Peyer's patch (tissue), 4 donors: ENCODE measurements at regions not wholly inside any gene's neighbourhood (a gene's known extent, or its start where the extent isn't known, plus 50 kb on each side); places are given as distances from the start of the nearest gene placed in this dataset.

Experiments used
- DNase-seq, 3 donors: peaks; one replicate each; pipeline ENCODE4 v3.0.0-alpha.2; 2017 to 2019
- H3K27ac ChIP-seq, 4 donors: fragments of 200-600 bp; sonication (generic); one replicate each; pipeline ENCODE4 v1.5.1; 2016 to 2019
- H3K27me3 ChIP-seq, 2 donors: fragments of 200-600 bp; sonication (generic); one replicate each; pipeline ENCODE4 v1.5.1; 2019
- H3K36me3 ChIP-seq, 3 donors: fragments of 200-600 bp; sonication (generic); one replicate each; pipeline ENCODE4 v1.5.1; 2016 to 2019
- H3K4me1 ChIP-seq, 4 donors: fragments of 200-600 bp; sonication (generic); one replicate each; pipeline ENCODE4 v1.5.1; 2016 to 2019
- H3K4me3 ChIP-seq, 4 donors: fragments of 200-600 bp; sonication (generic); 1 replicate in 3 of 4; 2 replicates in 1 of 4; pipeline ENCODE4 v1.5.1; 2016 to 2019; ENCODE audit warnings: mild to moderate bottlenecking in 1 of 4
- H3K9me3 ChIP-seq, 4 donors: fragments of 200-600 bp; sonication (generic); one replicate each; pipeline ENCODE4 v1.5.1; 2016 to 2019; ENCODE audit warnings: mild to moderate bottlenecking in 1 of 4
- CTCF ChIP-seq, 6 experiments: fragments of 450-650 bp in 4 of 6; fragments of 200-600 bp in 2 of 6; sonication (generic) in 1 of 6; IDR thresholded peaks; one replicate each; pipeline ENCODE4 v1.5.1; 2017 to 2019; ENCODE audit warnings: antibody characterized with exemption in 6 of 6, mild to moderate bottlenecking in 3 of 6, moderate library complexity in 1 of 6
- POLR2A ChIP-seq, 2 donors: fragments of 450-650 bp; IDR thresholded peaks; one replicate each; pipeline ENCODE4 v1.5.1; 2017; ENCODE audit warnings: antibody characterized with exemption in 2 of 2, mild to moderate bottlenecking in 2 of 2, moderate library complexity in 2 of 2

- H3K36me3 ChIP-seq = no peaks in the 10 kb centered on the region
- no peak overlapping the region for H3K27ac ChIP-seq
- no peaks in the 10 kb centered on the region for H3K27me3 ChIP-seq
- H3K4me3 ChIP-seq = no peak overlapping the region
- no peaks in the 10 kb centered on the region for H3K4me1 ChIP-seq
- TF ChIP-seq CTCF (IDR thresholded peaks at IDR 0.05) = no peak
- no peak for TF ChIP-seq POLR2A (IDR thresholded peaks at IDR 0.05)
- no peak for DNase-seq
- H3K9me3 ChIP-seq = no peaks in the 10 kb centered on the region
These were observed 66.5 kb downstream of the SLIT2 start for GRCh38 chr4:20318001-20318908.

- Histone ChIP-seq H3K4me3 (no peak overlapping the region), H3K9me3 (no peaks in the 10 kb centered on the region), H3K36me3 (no peaks in the 10 kb centered on the region), H3K27me3 (no peaks in the 10 kb centered on the region), H3K27ac (no peak overlapping the region), H3K4me1 (no peaks in the 10 kb centered on the region)
- DNase-seq = no peak
- TF ChIP-seq CTCF (IDR thresholded peaks at IDR 0.05) (no peak), POLR2A (IDR thresholded peaks at IDR 0.05) (no peak)
These were observed 67.2 kb downstream of the SLIT2 start for GRCh38 chr4:20318909-20319277.

GRCh38 chr4:20319825-20320612 is 68.3 kb downstream of the SLIT2 start:
- Histone ChIP-seq H3K4me3 (no peak overlapping the region), H3K27ac (no peak overlapping the region), H3K4me1 (no peaks in the 10 kb centered on the region), H3K27me3 (no peaks in the 10 kb centered on the region), H3K9me3 (no peaks in the 10 kb centered on the region), H3K36me3 (no peaks in the 10 kb centered on the region)
- no peak for DNase-seq
- TF ChIP-seq POLR2A (IDR thresholded peaks at IDR 0.05) (no peak), CTCF (IDR thresholded peaks at IDR 0.05) (no peak)

- Histone ChIP-seq H3K27me3 (no peaks in the 10 kb centered on the region), H3K4me1 (no peaks in the 10 kb centered on the region), H3K9me3 (no peaks in the 10 kb centered on the region), H3K36me3 (no peaks in the 10 kb centered on the region), H3K4me3 (no peak overlapping the region), H3K27ac (no peak overlapping the region)
- no peak for DNase-seq
- TF ChIP-seq CTCF (IDR thresholded peaks at IDR 0.05) (no peak), POLR2A (IDR thresholded peaks at IDR 0.05) (no peak)
These were observed 72.3 kb downstream of the SLIT2 start for GRCh38 chr4:20323991-20324390.

- Histone ChIP-seq H3K4me3 (no peak overlapping the region), H3K9me3 (no peaks in the 10 kb centered on the region), H3K36me3 (no peaks in the 10 kb centered on the region), H3K4me1 (no peaks in the 10 kb centered on the region), H3K27ac (no peak overlapping the region), H3K27me3 (no peaks in the 10 kb centered on the region)
- DNase-seq = no peak
- no peak for TF ChIP-seq CTCF (IDR thresholded peaks at IDR 0.05)
- no peak for TF ChIP-seq POLR2A (IDR thresholded peaks at IDR 0.05)
These were observed 74.8 kb downstream of the SLIT2 start for GRCh38 chr4:20326460-20326859.
